ENCODE measurements at regions not wholly inside any gene's neighbourhood (a gene's known extent, or its start where the extent isn't known, plus 50 kb on each side); places are given as distances from the start of the nearest gene placed in this dataset.

DNA sequence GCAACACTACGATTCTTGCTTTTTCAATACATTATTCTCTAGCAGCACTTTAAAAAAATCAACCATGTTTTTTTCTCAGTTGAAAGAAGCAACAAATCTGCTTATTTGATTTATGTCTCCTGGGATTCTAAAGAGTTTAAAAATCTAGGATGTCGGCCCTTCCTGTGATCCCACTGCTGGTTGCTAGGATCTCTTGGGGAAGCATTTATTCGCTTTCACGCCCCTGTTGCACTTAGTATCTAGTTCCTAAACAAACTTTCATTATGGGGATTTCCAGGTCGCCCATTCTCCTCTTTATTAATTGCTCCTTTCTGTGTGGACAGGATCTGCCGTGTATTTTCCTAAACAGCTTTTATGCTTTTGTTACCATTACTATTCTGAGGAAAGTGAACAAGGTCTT is 313.5 kb downstream of the AGTPBP1 start:
- no peak for DNase-seq (ENCODE audit: low read depth in 2 of 2)

DNA sequence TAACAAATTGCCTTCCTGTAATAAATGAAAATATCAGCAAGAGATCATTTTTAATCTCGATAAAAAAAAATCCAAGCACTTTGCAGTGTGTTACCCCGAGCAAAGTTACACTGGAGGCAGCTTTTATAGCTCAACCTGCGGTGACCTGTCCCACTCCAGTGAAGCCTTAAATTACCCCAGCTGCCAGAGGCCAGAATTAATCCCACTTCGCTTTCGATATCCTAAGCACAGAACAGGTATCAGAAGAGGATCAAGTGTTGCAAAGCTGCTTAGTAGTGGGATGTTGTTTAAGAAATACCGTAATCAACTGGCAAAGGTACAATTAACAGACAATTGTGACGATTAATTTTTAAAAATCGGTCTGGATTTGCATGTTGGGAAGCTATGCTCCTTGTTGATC is 314.0 kb downstream of the AGTPBP1 start:
- DNase-seq (ENCODE audit: low read depth in 2 of 2), result no peak

DNA sequence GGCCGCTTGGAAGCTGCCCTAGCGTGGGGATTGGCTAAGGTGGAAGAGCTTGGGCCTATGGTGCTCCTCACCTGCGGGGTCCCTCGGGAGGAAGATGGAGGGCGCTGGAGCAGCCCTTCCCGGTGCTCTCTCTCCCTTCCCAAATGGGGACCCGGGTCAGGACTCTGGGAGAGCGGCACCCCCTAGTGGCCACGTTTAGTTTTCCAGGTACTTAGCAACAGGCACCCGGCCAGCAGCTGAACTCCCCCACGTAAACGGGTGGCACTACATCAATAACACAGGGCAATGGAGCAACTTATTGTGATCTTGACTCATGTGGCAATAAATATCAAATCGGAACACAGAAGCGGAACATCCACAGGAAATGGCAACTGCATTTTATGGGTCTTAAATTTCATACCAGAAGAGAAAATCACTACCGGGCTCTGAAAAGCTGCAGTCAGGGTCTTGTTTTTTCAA is 316.6 kb downstream of the AGTPBP1 start:
- DNase-seq (ENCODE audit: low read depth in 2 of 2), result peak; percentile 4 to 9

DNA sequence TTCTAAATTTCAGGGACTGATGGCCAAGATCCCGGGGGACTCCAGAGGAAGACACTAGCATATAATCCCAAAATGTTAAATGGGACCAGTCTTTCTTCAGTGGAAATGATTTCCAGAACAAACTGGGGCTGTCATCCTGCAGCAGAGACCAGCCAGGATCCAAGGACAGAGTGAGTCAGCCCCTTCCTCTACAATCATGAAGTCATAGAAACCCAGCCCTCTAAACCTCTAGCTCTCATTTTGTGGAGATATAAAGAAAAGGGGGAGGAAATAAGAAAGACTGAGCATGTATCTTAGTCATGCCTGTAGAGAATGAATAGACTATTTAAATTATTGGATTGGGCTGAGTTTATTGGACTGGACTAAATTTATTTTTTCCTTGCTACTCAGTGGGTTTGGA is 318.3 kb downstream of the AGTPBP1 start:
- no peak for DNase-seq (ENCODE audit: low read depth in 2 of 2)

DNA sequence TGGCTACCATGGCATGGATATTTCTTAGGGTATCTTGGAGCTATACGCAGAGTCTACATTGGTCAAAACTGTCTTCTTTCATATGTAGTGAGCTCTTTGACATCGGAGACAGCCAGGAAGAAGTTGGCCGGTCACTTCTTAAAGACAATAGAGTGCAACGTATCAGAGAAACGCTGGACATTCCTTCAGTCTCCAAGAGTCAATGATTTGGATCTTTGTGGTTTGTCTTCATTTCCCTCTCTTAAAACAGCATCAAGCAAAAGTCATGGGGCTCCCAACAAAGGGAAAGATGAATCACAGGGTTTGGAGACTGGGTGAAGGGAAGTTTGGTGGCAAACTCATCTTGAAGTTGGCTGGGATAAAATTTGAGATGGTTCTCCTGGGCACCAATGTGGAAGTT is 320.1 kb downstream of the AGTPBP1 start:
- no peak for DNase-seq (ENCODE audit: low read depth in 2 of 2)

DNA sequence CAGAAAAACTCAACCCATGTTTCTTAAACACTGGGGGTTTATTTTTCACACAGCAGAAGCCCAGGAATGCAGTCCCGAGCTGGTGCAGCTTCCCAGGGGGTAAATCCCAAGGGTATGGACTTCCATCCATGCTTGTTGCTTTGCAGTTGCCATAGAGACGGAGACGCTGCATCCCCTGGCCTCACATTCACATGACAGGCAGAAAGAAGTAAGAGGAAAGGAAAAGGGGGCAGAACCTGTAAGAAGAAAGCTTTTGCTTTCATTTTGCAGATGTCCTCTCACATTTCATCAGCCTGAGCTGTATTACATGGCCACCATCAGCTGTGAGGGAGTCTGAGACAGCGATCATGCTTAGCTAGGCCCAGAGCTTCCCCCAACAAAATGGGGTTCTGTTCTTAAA is 321.0 kb downstream of the AGTPBP1 start:
- no peak for DNase-seq (ENCODE audit: low read depth in 2 of 2)

DNA sequence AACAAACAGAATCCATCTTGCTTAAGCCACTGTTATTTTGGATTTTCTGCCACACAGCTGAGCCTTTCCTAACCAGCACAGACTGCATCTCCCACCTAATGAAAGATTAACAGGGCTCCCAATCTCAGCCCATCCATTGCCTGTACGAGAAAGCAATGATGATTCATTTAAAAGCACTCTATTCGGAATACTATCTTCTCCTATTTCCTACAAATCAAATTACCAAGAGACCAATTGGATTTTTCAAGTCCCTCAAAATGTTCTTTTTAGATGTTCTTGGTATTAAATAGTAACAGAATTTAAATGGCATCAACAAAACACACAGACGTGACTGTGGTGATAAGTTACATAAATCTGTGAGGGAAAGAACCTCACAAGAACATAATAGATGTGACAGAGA is 324.1 kb downstream of the AGTPBP1 start:
- DNase-seq (ENCODE audit: low read depth in 2 of 2), result no peak

DNA sequence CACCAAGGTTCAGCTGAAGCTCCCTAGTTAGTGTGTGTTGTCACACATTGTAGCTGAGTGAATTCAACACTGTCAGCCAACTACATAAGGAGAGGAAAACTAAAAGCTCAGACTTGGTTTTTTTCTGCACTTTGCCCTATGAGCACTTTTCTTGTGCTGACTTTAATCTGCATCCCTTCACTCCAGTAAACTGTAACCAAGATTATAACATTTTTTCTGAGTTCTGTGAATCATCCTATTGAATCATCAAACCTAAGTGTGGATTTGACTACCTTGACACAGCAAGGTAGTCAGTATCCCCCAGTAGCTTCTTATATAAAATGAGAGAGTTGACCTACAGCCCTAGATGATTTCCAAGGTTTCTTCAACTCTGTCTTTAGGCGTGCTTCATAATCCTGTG is 325.0 kb downstream of the AGTPBP1 start:
- DNase-seq (ENCODE audit: low read depth in 2 of 2), result no peak

DNA sequence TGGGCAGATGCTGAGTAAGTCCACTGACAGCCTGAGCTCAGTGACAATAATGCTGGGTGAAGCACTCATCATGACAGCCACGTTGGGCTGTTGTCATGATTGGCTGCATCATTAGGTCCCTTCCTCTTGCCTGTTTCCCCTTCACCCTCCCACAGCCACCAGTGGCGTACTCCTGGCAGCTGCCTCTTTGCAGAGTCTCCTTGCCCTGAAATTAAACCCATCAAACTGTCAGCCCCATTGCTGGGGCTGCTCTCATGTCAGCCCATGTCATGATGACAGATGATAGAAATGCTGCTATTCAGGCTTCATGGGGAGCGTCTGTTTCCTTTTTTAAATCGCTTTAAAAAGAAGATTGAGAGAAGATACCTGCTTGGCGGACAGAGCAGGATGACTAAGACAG is 327.4 kb downstream of the AGTPBP1 start:
- no peak for DNase-seq (ENCODE audit: low read depth in 2 of 2)

DNA sequence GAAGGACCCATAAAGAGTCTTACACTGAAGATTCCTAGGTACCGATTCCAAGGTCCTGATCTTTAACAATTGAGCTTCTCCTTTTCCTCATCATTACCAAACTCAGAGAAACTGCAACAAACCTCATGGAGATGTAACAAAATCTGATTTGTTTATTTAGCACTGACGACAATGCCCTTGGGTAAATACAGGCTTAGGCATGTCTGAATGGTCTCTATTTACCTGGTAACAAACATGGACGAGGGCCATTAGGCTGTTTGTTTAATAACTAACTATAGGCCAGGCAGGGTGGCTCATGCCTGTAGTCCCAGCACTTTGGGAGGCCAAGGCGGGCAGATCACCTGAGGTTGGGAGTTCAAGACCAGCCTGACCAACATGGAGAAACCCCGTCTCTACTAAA is 333.3 kb downstream of the AGTPBP1 start:
- DNase-seq (ENCODE audit: low read depth in 2 of 2), result no peak

DNA sequence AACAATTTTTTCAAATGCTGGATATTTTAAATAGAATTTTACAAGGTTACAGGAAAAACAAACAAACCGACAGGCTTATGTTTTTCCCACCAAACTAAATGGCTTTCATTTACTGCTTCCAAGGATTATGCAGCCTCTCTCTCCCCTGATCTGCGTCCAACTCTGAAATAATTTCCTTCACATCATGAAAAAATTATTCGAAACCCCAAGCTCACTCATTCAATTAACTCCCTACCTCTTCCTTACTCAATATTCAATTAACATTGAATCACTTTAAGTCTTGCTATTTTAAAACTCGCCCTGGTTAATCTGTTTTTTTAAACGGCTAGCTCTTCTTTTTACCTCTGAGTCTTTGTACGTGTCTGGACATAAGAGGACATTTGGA is 336.2 kb downstream of the AGTPBP1 start:
- no peak for DNase-seq (ENCODE audit: low read depth in 2 of 2)

DNA sequence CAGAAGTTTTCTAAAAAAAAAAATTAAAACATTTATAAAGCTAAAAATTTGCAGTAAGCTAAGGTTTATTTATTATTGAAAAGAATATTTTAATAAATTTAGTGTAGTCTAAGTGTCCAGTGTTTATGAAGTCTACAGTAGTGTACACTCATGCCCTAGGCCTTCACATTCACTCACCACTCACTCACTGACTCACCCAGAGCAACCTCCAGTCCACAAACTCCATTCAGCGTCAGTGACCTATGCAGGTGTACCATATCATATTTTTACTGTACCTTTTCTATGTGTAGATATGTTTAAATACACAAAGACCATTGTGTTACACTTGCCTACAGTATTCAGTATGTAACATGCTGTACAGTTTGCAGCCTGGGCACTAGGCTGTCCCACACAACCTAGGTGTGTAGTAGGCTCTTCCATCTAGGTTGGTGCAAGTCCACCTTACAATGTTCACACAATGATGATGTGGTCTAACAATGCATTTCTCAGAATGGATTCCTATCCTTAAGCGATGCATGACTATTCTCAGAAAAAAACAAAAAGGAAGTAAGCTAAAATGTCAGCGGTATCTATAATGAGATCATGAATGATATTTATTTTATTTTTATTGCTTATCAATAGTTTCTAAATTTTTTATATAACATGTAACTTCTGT is 336.7 kb downstream of the AGTPBP1 start:
- no peak for DNase-seq (ENCODE audit: low read depth in 2 of 2)

DNA sequence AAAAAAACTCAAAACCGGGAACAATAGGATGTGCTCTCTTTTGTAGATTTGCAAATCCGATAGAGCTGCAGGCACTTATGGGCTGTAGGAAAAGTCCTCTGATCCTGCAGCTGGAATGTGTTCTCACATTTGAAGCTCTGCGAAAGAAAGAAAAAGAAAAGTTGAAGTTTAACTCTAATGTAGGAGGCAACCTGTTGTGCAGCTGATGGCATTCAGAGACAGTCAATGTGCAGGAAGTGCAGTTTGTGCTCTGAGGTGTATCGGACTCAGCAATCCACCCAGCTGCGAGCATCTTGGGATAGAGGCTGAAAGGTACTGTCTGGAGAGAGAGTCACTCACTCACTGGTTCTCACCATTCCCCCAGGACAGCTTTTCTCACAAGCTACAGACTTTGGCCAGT is 339.2 kb downstream of the AGTPBP1 start:
- no peak for DNase-seq (ENCODE audit: low read depth in 2 of 2)

DNA sequence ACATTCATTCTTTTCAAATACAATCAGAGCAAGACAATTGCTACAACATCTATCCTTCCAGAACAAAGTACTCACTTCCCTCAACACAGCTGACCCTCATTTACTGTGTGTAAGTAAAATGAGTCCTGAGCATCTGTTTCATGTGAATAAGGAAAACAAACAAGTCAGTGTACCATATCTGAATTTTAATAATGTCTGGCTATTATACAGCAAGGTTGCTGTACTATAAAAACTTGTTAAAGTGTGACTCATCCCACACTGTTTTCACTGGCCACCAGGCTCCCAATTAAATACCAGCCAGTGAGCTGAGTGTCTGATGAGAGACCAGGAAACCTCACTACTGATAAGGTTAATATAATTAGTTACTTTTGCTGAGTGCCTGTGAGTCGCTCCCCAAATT is 339.8 kb downstream of the AGTPBP1 start:
- no peak for DNase-seq (ENCODE audit: low read depth in 2 of 2)

DNA sequence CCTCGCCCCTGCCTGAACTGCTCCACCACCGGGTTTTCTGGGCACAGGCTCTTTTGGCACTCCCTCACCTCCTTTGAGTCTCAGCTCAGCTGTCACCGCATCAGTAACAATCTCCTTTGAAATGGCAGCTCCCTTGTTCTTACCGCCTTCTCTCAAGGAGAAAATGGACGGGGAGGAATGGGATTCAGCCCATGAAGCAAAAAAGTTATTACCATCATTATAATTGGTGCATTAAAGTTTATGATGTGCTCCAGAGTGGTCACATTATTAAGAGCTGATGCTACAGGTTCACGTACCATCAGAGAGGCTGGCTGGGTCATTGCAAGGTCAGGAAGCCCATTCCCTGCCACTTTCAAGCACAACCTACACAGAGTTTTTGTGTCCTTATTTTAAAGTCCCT is 344.7 kb downstream of the AGTPBP1 start:
- no peak for DNase-seq (ENCODE audit: low read depth in 2 of 2)

DNA sequence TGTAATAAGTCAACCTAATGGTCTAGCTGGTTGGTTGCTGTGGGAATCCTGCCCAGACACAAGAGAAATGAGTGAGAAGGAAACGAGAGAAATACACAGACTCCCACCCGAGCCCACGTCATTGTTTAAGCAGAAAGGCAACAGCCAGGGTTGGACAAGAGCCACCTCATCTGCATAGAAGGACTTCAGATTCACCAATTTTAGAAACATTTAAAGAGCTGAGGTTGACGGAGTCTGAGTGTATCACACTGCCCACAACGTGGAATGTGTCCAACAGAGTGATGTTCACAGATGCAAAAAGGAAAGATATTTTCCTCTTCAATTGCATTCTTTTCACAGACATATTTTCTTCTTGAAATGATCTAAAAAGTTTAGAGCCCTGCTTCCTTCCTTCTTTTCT is 349.5 kb downstream of the AGTPBP1 start:
- no peak for DNase-seq (ENCODE audit: low read depth in 2 of 2)

DNA sequence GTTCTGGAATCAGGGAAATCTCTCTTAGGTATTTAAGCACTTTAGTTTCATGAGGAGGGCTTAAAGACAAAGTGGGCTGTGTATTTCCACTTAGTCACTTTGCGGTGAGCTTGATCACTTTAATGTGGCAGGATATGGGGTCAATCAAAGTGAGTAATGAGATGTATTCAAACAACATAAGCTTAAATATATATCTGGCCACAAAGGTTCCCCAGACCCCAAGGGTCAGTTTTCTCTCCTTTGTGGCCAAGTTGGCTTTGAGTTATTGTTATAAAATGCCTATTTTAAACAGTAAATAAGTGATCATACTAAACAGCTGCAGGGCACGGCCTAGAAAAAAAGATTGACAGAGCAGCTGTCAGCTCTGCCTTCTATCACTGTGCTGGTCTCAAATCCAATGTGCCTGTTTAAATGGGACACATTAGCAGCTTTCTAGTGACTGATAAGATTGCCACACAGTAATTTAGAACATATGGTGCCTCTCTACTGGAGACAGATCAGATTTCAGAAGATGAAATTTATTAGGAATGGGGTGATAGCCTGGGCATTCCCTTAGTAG is 363.9 kb downstream of the AGTPBP1 start:
- DNase-seq (ENCODE audit: low read depth in 2 of 2), result no peak

DNA sequence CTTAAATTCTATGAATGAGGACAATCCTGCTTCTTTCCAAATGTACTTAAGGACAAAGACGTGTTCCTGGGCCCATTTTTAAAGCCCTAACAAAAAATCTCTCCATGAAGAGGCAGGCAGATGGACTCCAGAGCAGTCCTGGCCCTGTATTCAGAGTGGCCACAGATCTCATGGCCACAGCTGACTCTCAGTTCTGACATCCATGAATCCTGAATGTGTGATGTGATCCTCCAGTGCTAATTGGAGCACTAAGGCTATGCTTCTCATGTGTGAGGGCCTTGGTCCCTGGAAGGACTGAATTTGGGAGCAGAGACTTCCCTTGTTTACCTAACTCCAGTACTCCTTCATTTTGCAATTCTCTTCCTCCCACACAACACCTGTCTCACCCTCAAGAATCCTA is 373.0 kb downstream of the AGTPBP1 start:
- no peak for DNase-seq (ENCODE audit: low read depth in 2 of 2)

DNA sequence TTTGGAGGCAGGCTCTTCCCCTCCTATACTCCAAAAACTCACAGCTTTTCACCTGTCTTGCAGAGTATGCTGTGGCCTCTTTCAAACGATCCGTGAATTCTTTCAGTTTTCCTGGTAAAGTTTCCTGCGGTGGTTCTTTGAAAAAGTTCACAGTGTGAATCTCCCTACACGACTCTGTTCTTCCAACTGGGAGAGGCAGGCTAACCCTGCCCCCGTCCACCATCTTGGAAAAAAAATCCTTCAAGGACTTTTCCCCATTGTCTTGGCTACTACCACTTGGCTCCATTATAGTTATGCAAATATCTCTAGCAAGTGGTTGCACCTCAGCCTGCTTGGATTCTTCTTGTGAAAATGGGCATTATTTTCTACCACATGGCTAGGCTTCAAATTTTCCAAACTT is 382.6 kb downstream of the AGTPBP1 start:
- no peak for DNase-seq (ENCODE audit: low read depth in 2 of 2)

DNA sequence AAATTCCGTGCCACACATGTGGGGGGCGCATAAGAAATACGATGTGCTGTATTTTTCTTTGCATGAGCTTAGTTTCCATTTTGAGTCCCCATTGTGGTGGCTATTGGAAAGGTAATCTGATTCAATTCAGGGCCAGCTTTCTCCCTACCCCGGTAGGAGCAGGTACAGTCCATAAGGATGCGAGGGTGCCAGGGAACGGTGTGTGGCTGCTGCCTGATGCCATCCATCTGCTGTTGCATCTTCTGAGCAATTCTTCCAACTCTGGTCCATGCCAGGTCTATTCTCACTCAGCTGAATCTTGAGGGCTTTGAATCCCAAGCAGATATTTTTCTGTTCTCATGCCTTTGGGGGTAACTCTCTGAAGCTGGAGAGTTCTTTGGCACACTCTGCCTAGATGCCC is 392.7 kb downstream of the AGTPBP1 start:
- DNase-seq (ENCODE audit: low read depth in 2 of 2), result no peak

DNA sequence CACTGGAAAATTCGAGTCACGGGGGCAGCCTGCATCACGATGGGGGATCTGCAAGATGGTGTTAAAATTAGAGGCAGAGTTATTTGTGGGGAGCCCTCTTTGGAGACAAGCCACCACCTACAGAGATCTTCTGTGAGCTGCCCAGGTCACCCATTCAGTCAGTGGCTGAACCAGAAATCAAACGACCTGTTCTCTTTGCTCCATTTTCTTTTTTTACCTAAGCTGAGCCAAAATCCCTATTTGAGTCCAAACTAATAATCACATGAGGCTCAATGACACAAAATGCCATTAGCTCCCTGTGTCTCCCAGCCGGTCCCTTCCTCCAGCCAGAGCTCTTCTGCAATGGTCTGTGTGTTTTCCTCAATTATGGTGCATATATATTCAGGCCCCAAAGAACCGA is 394.2 kb downstream of the AGTPBP1 start:
- no peak for DNase-seq (ENCODE audit: low read depth in 2 of 2)

DNA sequence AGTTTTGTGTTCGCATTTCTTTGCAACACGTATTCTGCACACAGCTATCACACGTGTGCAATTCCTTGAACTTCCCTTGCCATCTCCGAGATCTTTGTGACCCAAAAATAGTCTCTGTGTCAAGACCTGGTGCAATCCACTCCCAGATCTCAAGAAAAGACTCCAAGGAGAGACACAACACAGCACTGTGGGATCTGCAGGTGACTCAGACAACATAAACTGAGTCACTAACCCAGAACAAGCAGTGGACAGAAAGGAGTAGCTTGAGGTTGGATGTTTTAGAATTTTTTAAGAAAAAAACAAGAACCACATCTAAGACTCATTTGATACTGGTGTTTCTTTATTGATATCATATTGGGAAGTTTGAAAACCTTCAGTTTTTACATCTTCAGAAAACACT is 396.9 kb downstream of the AGTPBP1 start:
- no peak for DNase-seq (ENCODE audit: low read depth in 2 of 2)

DNA sequence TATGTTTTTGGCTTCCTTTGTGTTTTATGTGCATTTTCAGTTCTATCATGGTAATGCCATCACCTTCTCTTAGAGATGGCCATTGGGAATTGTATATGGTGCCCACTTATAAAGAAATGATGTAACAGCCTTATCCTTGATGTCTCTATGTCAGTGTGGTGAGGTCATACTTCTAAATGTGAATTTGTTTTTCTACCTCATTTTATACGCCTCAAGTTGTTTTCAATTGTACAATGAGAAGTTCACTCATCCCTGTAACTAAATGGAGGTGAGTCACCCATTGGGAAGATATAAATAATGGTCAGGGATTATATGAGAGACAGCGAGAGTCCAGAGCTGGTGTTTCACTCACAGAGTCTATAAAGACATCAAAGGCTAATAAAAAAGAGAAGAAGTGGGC is 402.4 kb downstream of the AGTPBP1 start:
- DNase-seq (ENCODE audit: low read depth in 2 of 2), result no peak

DNA sequence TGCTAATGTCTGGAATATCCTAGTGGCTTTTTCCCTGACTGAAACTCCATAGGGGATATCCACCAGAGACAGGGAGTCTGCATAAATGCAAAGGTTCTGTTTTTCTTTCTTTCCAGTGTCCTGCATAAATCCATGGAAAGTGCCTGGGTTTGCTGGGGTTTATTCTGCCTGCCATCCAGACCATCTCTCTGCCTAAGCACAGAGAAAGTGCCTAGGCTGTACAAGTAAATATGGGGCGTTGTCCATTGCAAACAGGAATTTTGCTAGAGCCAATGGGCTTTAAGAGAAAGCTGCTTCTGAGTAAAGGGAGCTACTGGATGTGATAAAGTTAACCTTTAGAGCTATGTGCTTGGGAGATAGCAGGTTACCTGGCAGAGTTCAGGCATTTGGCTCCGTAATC is 407.5 kb downstream of the AGTPBP1 start:
- DNase-seq (ENCODE audit: low read depth in 2 of 2), result no peak

All from stimulated activated CD4-positive, alpha-beta T cell treated with anti-CD3 and anti-CD28 coated beads, Interleukin-1b, Interleukin-23, amount 100 ng/mL, for 4 hours (primary cell).